DOHH2 (cell line): ENCODE measurements at regions not wholly inside any gene's neighbourhood (a gene's known extent, or its start where the extent isn't known, plus 50 kb on each side); places are given as distances from the start of the nearest gene placed in this dataset.

Experiments used
- H3F3A ChIP-seq: fragments of 200-600 bp; sonication (generic), shearing (Covaris generic); 2 replicates; pipeline ENCODE4 v1.6.0; 2016; ENCODE audit warnings: antibody characterized with exemption, mild to moderate bottlenecking; ENCODE audit not compliant: control insufficient read depth, insufficient read depth
- H3K27ac ChIP-seq: fragments of 200-600 bp; sonication (generic); 2 replicates; pipeline ENCODE4 v1.5.1; 2014; ENCODE audit warnings: low read depth, mild to moderate bottlenecking, low read length, moderate library complexity
- H3K27me3 ChIP-seq: fragments of 200-600 bp; sonication (generic); 2 replicates; pipeline ENCODE4 v1.6.1; 2014; ENCODE audit warnings: mild to moderate bottlenecking, low read length, mixed read lengths; ENCODE audit not compliant: control insufficient read depth
- H3K36me3 ChIP-seq: fragments of 200-600 bp; sonication (generic); 2 replicates; pipeline ENCODE4 v1.6.1; 2014; ENCODE audit warnings: mild to moderate bottlenecking, low read length, moderate library complexity, mixed read lengths; ENCODE audit not compliant: control insufficient read depth
- H3K4me1 ChIP-seq: fragments of 200-600 bp; sonication (generic); 2 replicates; pipeline ENCODE4 v1.6.1; 2014; ENCODE audit warnings: mild to moderate bottlenecking, low read length, mixed read lengths; ENCODE audit not compliant: control insufficient read depth
- H3K4me2 ChIP-seq: fragments of 200-600 bp; sonication (generic); 2 replicates; pipeline ENCODE4 v1.6.0; 2014; ENCODE audit warnings: mild to moderate bottlenecking, low read length, moderate library complexity
- H3K4me3 ChIP-seq: fragments of 200-600 bp; sonication (generic); 2 replicates; pipeline ENCODE4 v1.5.1; 2014; ENCODE audit warnings: mild to moderate bottlenecking, low read length, mixed read lengths
- H3K79me2 ChIP-seq: fragments of 200-600 bp; sonication (generic); 2 replicates; pipeline ENCODE4 v1.6.1; 2014; ENCODE audit warnings: mild to moderate bottlenecking, low read length, mixed read lengths; ENCODE audit not compliant: control insufficient read depth
- H3K9me2 ChIP-seq: fragments of 200-600 bp; sonication (generic); replicated peaks from 2 replicates; pipeline ENCODE4 v1.6.1; 2014; ENCODE audit warnings: mild to moderate bottlenecking, low read length, mixed read lengths; ENCODE audit not compliant: control insufficient read depth
- H3K9me3 ChIP-seq: fragments of 200-600 bp; sonication (generic); 2 replicates; pipeline ENCODE4 v1.6.1; 2014; ENCODE audit warnings: antibody characterized with exemption, low read length, mixed read lengths; ENCODE audit not compliant: control insufficient read depth, insufficient read depth
- H4K20me1 ChIP-seq: fragments of 200-600 bp; sonication (generic); 2 replicates; pipeline ENCODE4 v1.6.0; 2014; ENCODE audit warnings: low read depth, mild to moderate bottlenecking, antibody characterized with exemption, low read length, moderate library complexity; ENCODE audit not compliant: control insufficient read depth, insufficient read depth
- EZH2phosphoT487 ChIP-seq: fragments of 200-600 bp; sonication (generic); IDR thresholded peaks from 2 replicates; pipeline ENCODE4 v1.6.1; 2017; ENCODE audit warnings: borderline replicate concordance, mild to moderate bottlenecking, antibody characterized with exemption, low read length, moderate library complexity, mixed read lengths
- TF ChIP-seq, protein P1 (sequence below): fragments of 200-600 bp; sonication (generic); IDR thresholded peaks from one replicate; pipeline ENCODE4 v1.5.1; 2014; ENCODE audit warnings: antibody characterized with exemption, mild to moderate bottlenecking, low read depth, low read length; ENCODE audit not compliant: poor library complexity, severe bottlenecking

DNA sequence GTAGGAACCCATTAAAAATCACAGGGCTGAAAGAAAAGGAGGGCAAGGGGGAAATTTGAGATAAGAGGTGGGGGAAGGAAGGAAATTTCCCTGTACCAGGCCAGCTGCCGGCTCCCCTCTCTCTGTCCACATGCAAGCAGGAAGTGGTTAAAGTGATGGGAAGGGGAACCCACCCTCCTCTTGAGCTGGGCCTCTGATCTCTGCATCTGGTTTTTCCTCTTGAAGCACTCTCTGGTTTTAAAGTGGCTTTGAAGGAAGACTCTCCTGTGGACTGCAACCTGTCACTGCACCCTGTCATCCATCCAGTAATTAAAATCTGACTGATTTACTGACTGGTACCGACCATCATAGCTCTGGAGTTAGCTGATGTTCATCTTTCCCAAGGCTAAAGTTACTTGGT, 239.6 kb downstream of the TSHZ3 start:
- H3K4me2 ChIP-seq: no peak overlapping the region
- no peaks in the 10 kb centered on the region for H3K79me2 ChIP-seq
- H3K27me3 ChIP-seq: no peaks in the 10 kb centered on the region
- H3K4me1 ChIP-seq: no peaks in the 10 kb centered on the region
- no peaks in the 10 kb centered on the region for H3F3A ChIP-seq
- no peaks in the 10 kb centered on the region for H3K9me3 ChIP-seq
- TF ChIP-seq, protein P1, sequence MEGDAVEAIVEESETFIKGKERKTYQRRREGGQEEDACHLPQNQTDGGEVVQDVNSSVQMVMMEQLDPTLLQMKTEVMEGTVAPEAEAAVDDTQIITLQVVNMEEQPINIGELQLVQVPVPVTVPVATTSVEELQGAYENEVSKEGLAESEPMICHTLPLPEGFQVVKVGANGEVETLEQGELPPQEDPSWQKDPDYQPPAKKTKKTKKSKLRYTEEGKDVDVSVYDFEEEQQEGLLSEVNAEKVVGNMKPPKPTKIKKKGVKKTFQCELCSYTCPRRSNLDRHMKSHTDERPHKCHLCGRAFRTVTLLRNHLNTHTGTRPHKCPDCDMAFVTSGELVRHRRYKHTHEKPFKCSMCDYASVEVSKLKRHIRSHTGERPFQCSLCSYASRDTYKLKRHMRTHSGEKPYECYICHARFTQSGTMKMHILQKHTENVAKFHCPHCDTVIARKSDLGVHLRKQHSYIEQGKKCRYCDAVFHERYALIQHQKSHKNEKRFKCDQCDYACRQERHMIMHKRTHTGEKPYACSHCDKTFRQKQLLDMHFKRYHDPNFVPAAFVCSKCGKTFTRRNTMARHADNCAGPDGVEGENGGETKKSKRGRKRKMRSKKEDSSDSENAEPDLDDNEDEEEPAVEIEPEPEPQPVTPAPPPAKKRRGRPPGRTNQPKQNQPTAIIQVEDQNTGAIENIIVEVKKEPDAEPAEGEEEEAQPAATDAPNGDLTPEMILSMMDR: no peak
- TF ChIP-seq EZH2phosphoT487: no peak
- no peak overlapping the region for H3K27ac ChIP-seq
- H3K9me2 ChIP-seq: no peaks in the 10 kb centered on the region
- no peaks in the 10 kb centered on the region for H3K36me3 ChIP-seq
- no peak overlapping the region for H3K4me3 ChIP-seq
- no peaks in the 10 kb centered on the region for H4K20me1 ChIP-seq

DNA sequence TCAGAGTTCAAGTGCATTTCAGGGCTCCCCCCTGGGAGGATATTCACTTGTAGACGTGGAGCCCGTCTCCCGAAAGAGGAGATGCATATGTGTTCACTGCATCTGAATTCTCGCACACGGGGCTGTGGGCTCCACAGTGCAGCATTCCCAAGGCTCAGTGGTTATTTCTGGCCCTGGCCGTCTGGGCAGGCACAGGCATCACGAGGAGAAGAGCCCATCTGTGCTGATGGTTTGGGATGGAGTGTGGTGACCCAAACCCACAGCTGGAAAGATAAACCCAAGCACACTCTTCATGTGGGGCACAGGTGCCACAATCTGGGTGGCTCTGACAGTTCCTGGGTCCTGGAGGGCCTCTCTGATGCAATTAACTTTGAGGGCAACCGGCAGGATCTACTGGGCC, 242.1 kb downstream of the TSHZ3 start:
- TF ChIP-seq, protein P1: no peak
- TF ChIP-seq EZH2phosphoT487: no peak
- Histone ChIP-seq H3K9me3 (no peaks in the 10 kb centered on the region), H3K4me1 (no peaks in the 10 kb centered on the region), H3K27ac (no peak overlapping the region), H3F3A (no peaks in the 10 kb centered on the region), H3K36me3 (no peaks in the 10 kb centered on the region), H3K9me2 (no peaks in the 10 kb centered on the region), H4K20me1 (no peaks in the 10 kb centered on the region), H3K79me2 (no peaks in the 10 kb centered on the region), H3K4me3 (no peak overlapping the region), H3K4me2 (no peak overlapping the region), H3K27me3 (no peaks in the 10 kb centered on the region)

DNA sequence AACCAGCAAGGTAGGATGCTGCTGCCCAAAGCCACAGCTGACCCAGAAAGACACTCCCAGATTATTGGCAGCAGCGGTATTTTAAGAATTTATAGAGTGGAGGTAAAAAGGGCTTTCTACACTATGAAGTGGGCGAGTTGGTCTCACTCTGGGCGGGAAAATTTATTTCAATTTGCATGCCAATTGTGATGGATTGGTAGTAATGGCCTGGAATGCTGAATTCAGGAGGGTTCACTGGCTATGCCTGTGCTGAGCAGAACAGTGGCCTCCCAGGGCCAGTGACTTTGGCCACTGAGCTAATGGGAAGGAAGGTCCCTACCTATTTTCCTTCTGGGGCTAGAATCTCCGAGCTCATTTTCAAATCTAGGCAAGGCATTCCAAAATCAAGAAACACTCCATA, 243.5 kb downstream of the TSHZ3 start:
- no peaks in the 10 kb centered on the region for H3K79me2 ChIP-seq
- H3K4me1 ChIP-seq: no peaks in the 10 kb centered on the region
- H3K9me3 ChIP-seq: no peaks in the 10 kb centered on the region
- no peak overlapping the region for H3K4me3 ChIP-seq
- no peaks in the 10 kb centered on the region for H3K36me3 ChIP-seq
- H3K27ac ChIP-seq: no peak overlapping the region
- no peak overlapping the region for H3K4me2 ChIP-seq
- H4K20me1 ChIP-seq: no peaks in the 10 kb centered on the region
- H3K9me2 ChIP-seq: no peaks in the 10 kb centered on the region
- TF ChIP-seq, protein P1: no peak
- no peak for TF ChIP-seq EZH2phosphoT487
- H3K27me3 ChIP-seq: no peaks in the 10 kb centered on the region
- no peaks in the 10 kb centered on the region for H3F3A ChIP-seq

DNA sequence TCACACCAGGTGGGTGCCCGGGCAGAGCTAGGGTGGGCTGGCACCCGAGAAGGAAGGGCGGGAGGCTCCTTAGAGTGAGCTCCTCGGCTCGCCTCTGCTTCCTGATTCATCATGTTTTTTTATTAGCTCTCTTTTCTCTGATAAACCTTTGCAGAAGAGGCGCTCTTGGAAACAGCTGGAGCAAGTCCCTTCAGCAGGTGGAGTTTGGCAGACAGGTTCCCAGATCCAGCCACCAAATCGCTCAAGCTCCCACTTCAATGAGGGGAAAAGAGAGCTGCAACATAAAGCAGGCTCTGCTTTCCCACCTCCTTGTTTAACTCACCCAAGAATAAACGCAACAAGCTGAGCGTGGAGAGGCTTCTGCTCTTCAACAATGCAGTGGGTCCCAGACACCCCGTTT, 244.8 kb downstream of the TSHZ3 start:
- no peak overlapping the region for H3K4me2 ChIP-seq
- H3K4me1 ChIP-seq: no peaks in the 10 kb centered on the region
- H3K36me3 ChIP-seq: no peaks in the 10 kb centered on the region
- no peaks in the 10 kb centered on the region for H3K79me2 ChIP-seq
- no peaks in the 10 kb centered on the region for H4K20me1 ChIP-seq
- no peak overlapping the region for H3K27ac ChIP-seq
- no peaks in the 10 kb centered on the region for H3K9me3 ChIP-seq
- no peaks in the 10 kb centered on the region for H3F3A ChIP-seq
- no peaks in the 10 kb centered on the region for H3K9me2 ChIP-seq
- no peak for TF ChIP-seq EZH2phosphoT487
- TF ChIP-seq, protein P1: no peak
- H3K4me3 ChIP-seq: no peak overlapping the region
- no peaks in the 10 kb centered on the region for H3K27me3 ChIP-seq
